ENCODE measurements at regions not wholly inside any gene's neighbourhood (a gene's known extent, or its start where the extent isn't known, plus 50 kb on each side); places are given as distances from the start of the nearest gene placed in this dataset.

GRCh38 chr1:66436378-66437135 is 97.4 kb upstream of the SGIP1 start:
- H3K9me3 ChIP-seq (ENCODE audit: insufficient read depth in 2 of 2, low read depth in 1 of 2, low read length in 1 of 2): no peaks in the 10 kb centered on the region
- H2BK5ac ChIP-seq (ENCODE audit: low read depth, low read length): no peak overlapping the region
- H3K4me1 ChIP-seq (replicated peaks in 1 of 4; ENCODE audit: control insufficient read depth in 3 of 4, insufficient read depth in 4 of 4, low read length in 3 of 4): peaks cover 0 to 2% (median 0%) of the 10 kb centered on the region in 4 experiments; a peak in 1 of 7 replicates
- H3K79me1 ChIP-seq (ENCODE audit: low read depth, low read length): no peaks in the 10 kb centered on the region
- H3K14ac ChIP-seq (ENCODE audit: insufficient read length): no peak overlapping the region
- H3K4me3 ChIP-seq (ENCODE audit: extremely low read depth in 1 of 4, insufficient read depth in 2 of 4, low read depth in 3 of 4, low read length in 4 of 4): no peak overlapping the region
- H4K8ac ChIP-seq (ENCODE audit: extremely low read depth, insufficient read depth, low read length): no peak overlapping the region
- no peak overlapping the region for H3K56ac ChIP-seq (replicated peaks; ENCODE audit: insufficient read length, low read depth, low read length)
- H3K18ac ChIP-seq (ENCODE audit: extremely low read depth, low read length): no peak overlapping the region
- DNase-seq (ENCODE audit: low read depth in 1 of 2, low spot score in 2 of 2) (no peak), FAIRE-seq (no peak)
- no peaks in the 10 kb centered on the region for H3K36me3 ChIP-seq (ENCODE audit: control insufficient read depth in 2 of 4, insufficient read depth in 4 of 4, low read length in 3 of 4)
- ChIA-PET CTCF (ENCODE audit: partially characterized antibody) (interaction anchor here (0.7 to 9.7 kb wide), 26 partner anchors 9 to 477 kb away, joined by 3 to 78 read pairs (median 4); no protein-coding TSS in a partner anchor), POLR2A (ENCODE audit: partially characterized antibody) (no interaction called here)
- no peak overlapping the region for H3K4ac ChIP-seq (replicated peaks; ENCODE audit: insufficient read length, low read depth, low read length)
- H3K9ac ChIP-seq (replicated peaks in 1 of 4; ENCODE audit: extremely low read depth in 1 of 4, low read depth in 3 of 4, low read length in 3 of 4): no peak overlapping the region
- no peak overlapping the region for H3K23ac ChIP-seq (ENCODE audit: insufficient read length)
- H4K5ac ChIP-seq (ENCODE audit: insufficient read length, low read depth, low read length): no peak overlapping the region
- H3K27me3 ChIP-seq (replicated peaks in 1 of 4; ENCODE audit: control insufficient read depth in 3 of 4, extremely low read depth in 1 of 4, insufficient read depth in 3 of 4, low read length in 3 of 4): no peaks in the 10 kb centered on the region
- H3K23me2 ChIP-seq (ENCODE audit: low read depth, low read length): no peaks in the 10 kb centered on the region
- 97% methylated on average over 4 of the region's 4 CpGs; no CpG with 5 or more reads in 1 of the 2 experiments for WGBS, 2 experiments (ENCODE audit: extremely low coverage in 1 of 2, insufficient coverage in 1 of 2, insufficient read length in 1 of 2, insufficient replicate concordance in 2 of 2, low coverage in 1 of 2, low lambda C conversion rate in 2 of 2, missing lambda C conversion rate in 1 of 2)
- no peak overlapping the region for H3K4me2 ChIP-seq (ENCODE audit: insufficient read depth in 1 of 2, low read depth in 2 of 2, low read length in 2 of 2)
- no peak overlapping the region for H2BK20ac ChIP-seq (ENCODE audit: low read length)
- H2BK12ac ChIP-seq (ENCODE audit: low read depth, low read length): no peak overlapping the region; the same call in 1 of the 2 replicates
- no peaks in the 10 kb centered on the region for H4K20me1 ChIP-seq (replicated peaks in 1 of 2; ENCODE audit: control insufficient read depth in 1 of 2, insufficient read depth in 2 of 2, low read length in 2 of 2)
- 0 out of 2 replicates have a peak overlapping the region, but pooled peaks have one; percentile 22 for H2BK15ac ChIP-seq (ENCODE audit: low read length)
- 0 out of 2 replicates have a peak, but pooled peaks have one; percentile 44 for TF ChIP-seq POU5F1 (IDR thresholded peaks at IDR 0.05; ENCODE audit: low read depth, low read length)
- no peak for TF ChIP-seq SAP30 (IDR thresholded peaks at IDR 0.05; ENCODE audit: insufficient read depth, insufficient replicate concordance, low read length)
- TF ChIP-seq CTCF (IDR thresholded peaks at IDR 0.05; ENCODE audit: control extremely low read depth in 1 of 3, insufficient read depth in 1 of 3, low read depth in 1 of 3, low read length in 3 of 3): peak in 2 of 3 experiments; percentile 2 to 44; a peak in 1 of 4 replicates
- TF ChIP-seq RAD21 (IDR thresholded peaks at IDR 0.05 in 1 of 2, conservative IDR thresholded peaks at IDR 0.05 in 1 of 2; ENCODE audit: low read depth in 2 of 2, low read length in 2 of 2): 0 out of 4 replicates have a peak, but pooled peaks of 1 of the 2 experiments have one; percentile 16
- no peak for TF ChIP-seq NRF1 (IDR thresholded peaks at IDR 0.05; ENCODE audit: low read depth, low read length)
- no peaks in the 10 kb centered on the region for H3K79me2 ChIP-seq (ENCODE audit: control insufficient read depth in 1 of 2, insufficient read depth in 2 of 2, low read length in 2 of 2)
- no peak overlapping the region for H4K91ac ChIP-seq (replicated peaks; ENCODE audit: insufficient read length, low read length)
- no peak overlapping the region for H2AK5ac ChIP-seq (ENCODE audit: low read depth, low read length)
- H2BK120ac ChIP-seq (replicated peaks; ENCODE audit: low read depth, low read length): no peak overlapping the region
- no peak overlapping the region; the same call in 1 of the 2 replicates for H3K27ac ChIP-seq (ENCODE audit: low read depth, low read length)
- H2AFZ ChIP-seq (ENCODE audit: low read length): no peak overlapping the region

All from H1 (cell line).